Activated CD4-positive, alpha-beta T cell treated with anti-CD3 and anti-CD28 coated beads, Interleukin-2, amount 50 U/mL, for 16 hours (primary cell): ENCODE measurements at regions not wholly inside any gene's neighbourhood (a gene's known extent, or its start where the extent isn't known, plus 50 kb on each side); places are given as distances from the start of the nearest gene placed in this dataset.

Experiments
- DNase-seq: peaks from one replicate; pipeline ENCODE4 v3.0.0-alpha.2; 2020

- no peak for DNase-seq
Observed at GRCh38 chr2:198488964-198489363, 684.6 kb downstream of the PLCL1 start.

- DNase-seq, result no peak
Observed at GRCh38 chr2:198483051-198483450, 678.7 kb downstream of the PLCL1 start.

GRCh38 chr2:198479065-198479464 lies 674.7 kb downstream of the PLCL1 start:
- DNase-seq, result no peak

GRCh38 chr2:198478361-198478760 lies 674.0 kb downstream of the PLCL1 start:
- no peak for DNase-seq

- DNase-seq, result no peak
Observed at GRCh38 chr2:198476007-198476406, 671.6 kb downstream of the PLCL1 start.

- DNase-seq, result no peak
Observed at GRCh38 chr2:198471291-198471690, 666.9 kb downstream of the PLCL1 start.

GRCh38 chr2:198468136-198468535 lies 663.7 kb downstream of the PLCL1 start:
- no peak for DNase-seq

- no peak for DNase-seq
Observed at GRCh38 chr2:198465970-198466369, 661.6 kb downstream of the PLCL1 start.

GRCh38 chr2:198456418-198456817 lies 652.0 kb downstream of the PLCL1 start:
- no peak for DNase-seq

- DNase-seq, result no peak
Observed at GRCh38 chr2:198453866-198454265, 649.5 kb downstream of the PLCL1 start.

GRCh38 chr2:198452327-198452726 lies 647.9 kb downstream of the PLCL1 start:
- no peak for DNase-seq

GRCh38 chr2:198448789-198449188 lies 644.4 kb downstream of the PLCL1 start:
- no peak for DNase-seq

GRCh38 chr2:198444800-198445287 lies 640.5 kb downstream of the PLCL1 start:
- DNase-seq, result no peak

GRCh38 chr2:198441901-198442300 lies 637.5 kb downstream of the PLCL1 start:
- no peak for DNase-seq

GRCh38 chr2:198441246-198441645 lies 636.9 kb downstream of the PLCL1 start:
- no peak for DNase-seq

GRCh38 chr2:198440833-198441232 lies 636.4 kb downstream of the PLCL1 start:
- no peak for DNase-seq

GRCh38 chr2:198438331-198438730 lies 633.9 kb downstream of the PLCL1 start:
- DNase-seq, result no peak

- no peak for DNase-seq
Observed at GRCh38 chr2:198424112-198424511, 619.7 kb downstream of the PLCL1 start.

GRCh38 chr2:198417836-198418235 lies 613.4 kb downstream of the PLCL1 start:
- DNase-seq, result no peak

GRCh38 chr2:198414976-198415375 lies 610.6 kb downstream of the PLCL1 start:
- DNase-seq, result no peak

GRCh38 chr2:198411936-198412335 lies 607.5 kb downstream of the PLCL1 start:
- no peak for DNase-seq

- no peak for DNase-seq
Observed at GRCh38 chr2:198408171-198408570, 603.8 kb downstream of the PLCL1 start.

GRCh38 chr2:198405311-198405710 lies 600.9 kb downstream of the PLCL1 start:
- DNase-seq, result no peak

- DNase-seq, result no peak
Observed at GRCh38 chr2:198401644-198402043, 597.3 kb downstream of the PLCL1 start.

GRCh38 chr2:198400999-198401398 lies 596.6 kb downstream of the PLCL1 start:
- no peak for DNase-seq

GRCh38 chr2:198394208-198394607 lies 589.8 kb downstream of the PLCL1 start:
- DNase-seq, result no peak
